Heart left ventricle (tissue), 16 donors: ENCODE measurements at regions not wholly inside any gene's neighbourhood (a gene's known extent, or its start where the extent isn't known, plus 50 kb on each side); places are given as distances from the start of the nearest gene placed in this dataset.

ENCODE experiments used
- ATAC-seq, 4 donors: fragments of 200-7000 bp; cut with Tn5 transposase; one replicate each; pipeline ENCODE4 v1.9.1; 2020 to 2022; ENCODE audit warnings: moderate library complexity in 4 of 4, mild to moderate bottlenecking in 3 of 4, moderate number of reproducible peaks in 1 of 4
- DNase-seq, 5 donors: peaks; one replicate each; pipeline ENCODE4 v3.0.0-alpha.2; 2020
- H3K27ac ChIP-seq, 12 donors: fragments of 200-600 bp; sonication (generic) in 4 of 12; one replicate each; pipeline versions ENCODE4 v1.5.0 to v1.8.0; 2016 to 2022; ENCODE audit warnings: mild to moderate bottlenecking in 2 of 12
- H3K27me3 ChIP-seq, 9 donors: fragments of 200-600 bp; sonication (generic) in 2 of 9; one replicate each; pipeline versions ENCODE4 v1.5.1 to v1.8.0; 2016 to 2022; ENCODE audit warnings: mild to moderate bottlenecking in 3 of 9
- H3K36me3 ChIP-seq, 9 donors: fragments of 200-600 bp; sonication (generic) in 2 of 9; one replicate each; pipeline versions ENCODE4 v1.5.0 to v1.8.0; 2018 to 2022; ENCODE audit warnings: mild to moderate bottlenecking in 2 of 9
- H3K4me1 ChIP-seq, 12 donors: fragments of 200-600 bp; sonication (generic) in 4 of 12; one replicate each; pipeline versions ENCODE4 v1.5.0 to v1.8.0; 2016 to 2022; ENCODE audit warnings: mild to moderate bottlenecking in 3 of 12
- H3K4me3 ChIP-seq, 12 donors: fragments of 200-600 bp; sonication (generic) in 4 of 12; one replicate each; pipeline versions ENCODE4 v1.5.0 to v1.8.0; 2017 to 2022; ENCODE audit warnings: mild to moderate bottlenecking in 9 of 12, moderate library complexity in 4 of 12
- H3K9me3 ChIP-seq, 12 donors: fragments of 200-600 bp; sonication (generic) in 4 of 12; one replicate each; pipeline versions ENCODE4 v1.5.0 to v1.8.0; 2016 to 2022; ENCODE audit warnings: mild to moderate bottlenecking in 1 of 12
- CTCF ChIP-seq, 12 donors: fragments of 200-600 bp; sonication (generic) in 4 of 12; IDR thresholded peaks; one replicate each; pipeline versions ENCODE4 v1.5.0 to v1.8.0; 2018 to 2022; ENCODE audit warnings: antibody characterized with exemption in 12 of 12, mild to moderate bottlenecking in 5 of 12
- POLR2A ChIP-seq, 2 donors: fragments of 450-650 bp; IDR thresholded peaks; one replicate each; pipeline ENCODE4 v1.6.1; 2017; ENCODE audit warnings: antibody characterized with exemption in 2 of 2, mild to moderate bottlenecking in 2 of 2, moderate library complexity in 2 of 2
- WGBS, 4 donors: extraction: QIAGEN DNeasy Blood & Tissue Kit in 2 of 4; methylation state at CpG; one replicate each; pipeline versions ENCODE4 v1.1.5 to v1.1.7; 2013 to 2018; 5-methylcytosine and 5-hydroxymethylcytosine counted together
- intact Hi-C, 10 donors: fragments of 100-400 bp; cut with DNase I; formaldehyde crosslinking; loops; one replicate each; pipeline versions ENCODE4 v1.11.1 to v1.14.2; 2022
- donor health status: ischemic (EF 13 %, LVEDD 7.1; RV severe dilation, severe dysfunction).
- donor health status: healthy with polysubstance abuse.
- donor health status: DM: no; HTN: yes; CAD: no.
- donor health status: DM: no; HTN: no; CAD: no.
- donor health status: ischemic (EF 25% LVEDD 6.9; RV normal size, moderate dysfunction).
- donor health status: ischemic (EF 25% LVEDD 5.7; RV mildly dilated, moderate dysfunction).
- donor health status: healthy.
- donor health status: DM: yes; HTN: yes; CAD: no.
- donor health status: ischemic (EF 35%, LVEDD 5.7; RV mildly dilated, moderate dysfunction).
- donor health status: nonischemic (EF 11% LVEDD 7.7; RV severe dilation, severe dysfunction).
- donor health status: DM: yes; HTN: yes; CAD: no.
- donor health status: PGD.
- donor health status: ischemic (EF 29% LVEDD 5.4; RV normal size, mild dysfunction).
- donor health status: nonischemic (EF 23%, LVEDD 6.1; RV moderate dilation, normal function).

GRCh38 chr18:25669741-25670140 is 317.8 kb upstream of the ZNF521 start:
- intact Hi-C loops = loop anchor here in 5 of 10 donors (2.0 to 10.0 kb wide), 7 partner anchors 55 to 795 kb away; no protein-coding TSS in a partner anchor
- no peak for ATAC-seq
- no peaks in the 10 kb centered on the region for H3K27me3 ChIP-seq
- TF ChIP-seq CTCF (IDR thresholded peaks at IDR 0.05) (peak in 7 of 12 donors; percentile 8 to 30 (median 19)), POLR2A (IDR thresholded peaks at IDR 0.05) (no peak)
- H3K9me3 ChIP-seq = peaks cover 0 to 4% (median 0%) of the 10 kb centered on the region in 12 donors
- H3K36me3 ChIP-seq = no peaks in the 10 kb centered on the region
- H3K27ac ChIP-seq = no peak overlapping the region
- H3K4me3 ChIP-seq = no peak overlapping the region
- WGBS, 4 donors = 15 to 29% (median 20%) methylated on average over 3 of the region's 3 CpGs
- DNase-seq = no peak
- peaks cover 0 to 3% (median 0%) of the 10 kb centered on the region in 12 donors for H3K4me1 ChIP-seq

- ATAC-seq = no peak
- Histone ChIP-seq H3K9me3 (no peaks in the 10 kb centered on the region), H3K4me3 (no peak overlapping the region), H3K27me3 (peaks cover 0 to 3% (median 0%) of the 10 kb centered on the region in 9 donors), H3K27ac (no peak overlapping the region), H3K36me3 (no peaks in the 10 kb centered on the region), H3K4me1 (peaks cover 0 to 2% (median 0%) of the 10 kb centered on the region in 12 donors)
- no peak for TF ChIP-seq POLR2A (IDR thresholded peaks at IDR 0.05)
- TF ChIP-seq CTCF (IDR thresholded peaks at IDR 0.05) = no peak
- WGBS, 4 donors = 48 to 58% (median 51%) methylated on average over 4 of the region's 4 CpGs
- DNase-seq = no peak
- intact Hi-C loops = loop anchor here in 4 of 10 donors (10.0 kb wide), 4 partner anchors 57 to 787 kb away; no protein-coding TSS in a partner anchor
Observed at GRCh38 chr18:25662272-25662671, 310.3 kb upstream of the ZNF521 start.

GRCh38 chr18:25661831-25662230 is 309.9 kb upstream of the ZNF521 start:
- intact Hi-C loops = loop anchor here in 4 of 10 donors (10.0 kb wide), 4 partner anchors 57 to 787 kb away; no protein-coding TSS in a partner anchor
- Histone ChIP-seq H3K36me3 (no peaks in the 10 kb centered on the region), H3K27ac (no peak overlapping the region), H3K4me3 (no peak overlapping the region), H3K4me1 (peaks cover 0 to 2% (median 0%) of the 10 kb centered on the region in 12 donors), H3K9me3 (no peaks in the 10 kb centered on the region), H3K27me3 (peaks cover 0 to 3% (median 0%) of the 10 kb centered on the region in 9 donors)
- DNase-seq (no peak), ATAC-seq (no peak)
- TF ChIP-seq CTCF (IDR thresholded peaks at IDR 0.05) = no peak
- TF ChIP-seq POLR2A (IDR thresholded peaks at IDR 0.05) = no peak
- WGBS, 4 donors = 58 to 68% (median 63%) methylated on average over 6 of the region's 6 CpGs

GRCh38 chr18:25659541-25659940 is 307.6 kb upstream of the ZNF521 start:
- intact Hi-C loops = loop anchor here in 1 of 10 donors (10.0 kb wide), 1 partner anchor 295 kb away; no protein-coding TSS in a partner anchor
- Histone ChIP-seq H3K36me3 (no peaks in the 10 kb centered on the region), H3K4me1 (peaks cover 0 to 2% (median 0%) of the 10 kb centered on the region in 12 donors), H3K9me3 (no peaks in the 10 kb centered on the region), H3K27me3 (peaks cover 0 to 3% (median 0%) of the 10 kb centered on the region in 9 donors), H3K27ac (no peak overlapping the region), H3K4me3 (no peak overlapping the region)
- DNase-seq (no peak), ATAC-seq (no peak)
- TF ChIP-seq CTCF (IDR thresholded peaks at IDR 0.05) = no peak
- WGBS, 4 donors = 79 to 92% (median 86%) methylated on average over 6 of the region's 6 CpGs
